GM13977 (cell line): ENCODE measurements at regions not wholly inside any gene's neighbourhood (a gene's known extent, or its start where the extent isn't known, plus 50 kb on each side); places are given as distances from the start of the nearest gene placed in this dataset.
A peak's percentile ranks its signal among the peaks of the same experiment; 100 is the strongest.
"Not testable (repeated sequence)": the region's sequence is repeated elsewhere in the genome, so short reads cannot be mapped to it uniquely, and the experiment has no call there.

Experiments
- DNase-seq: peaks from one replicate; pipeline ENCODE4 v3.0.0; 2012; ENCODE audit warnings: low spot score
- CTCF ChIP-seq: IDR thresholded peaks from 2 replicates; pipeline ENCODE4 v1.5.1; 2012; ENCODE audit warnings: mild to moderate bottlenecking, control low read depth; ENCODE audit not compliant: insufficient read depth; ENCODE audit errors: extremely low read depth, missing control alignments
- in situ Hi-C: fragments of 300-500 bp; cut with MboI; formaldehyde crosslinking; loops from one replicate; pipeline ENCODE4 v1.12.0; 2022; ENCODE audit warnings: low sequenced_read_pairs, low pct_unique_long_range_greater_than_20kb, mixed read lengths, inconsistent platforms; ENCODE audit not compliant: unreplicated experiment

GRCh38 chr2:39494784-39495251, 57.7 kb upstream of the MAP4K3 start:
- in situ Hi-C loops: no loop called here
- TF ChIP-seq CTCF: no peak
- peak; percentile 38 for DNase-seq

DNA sequence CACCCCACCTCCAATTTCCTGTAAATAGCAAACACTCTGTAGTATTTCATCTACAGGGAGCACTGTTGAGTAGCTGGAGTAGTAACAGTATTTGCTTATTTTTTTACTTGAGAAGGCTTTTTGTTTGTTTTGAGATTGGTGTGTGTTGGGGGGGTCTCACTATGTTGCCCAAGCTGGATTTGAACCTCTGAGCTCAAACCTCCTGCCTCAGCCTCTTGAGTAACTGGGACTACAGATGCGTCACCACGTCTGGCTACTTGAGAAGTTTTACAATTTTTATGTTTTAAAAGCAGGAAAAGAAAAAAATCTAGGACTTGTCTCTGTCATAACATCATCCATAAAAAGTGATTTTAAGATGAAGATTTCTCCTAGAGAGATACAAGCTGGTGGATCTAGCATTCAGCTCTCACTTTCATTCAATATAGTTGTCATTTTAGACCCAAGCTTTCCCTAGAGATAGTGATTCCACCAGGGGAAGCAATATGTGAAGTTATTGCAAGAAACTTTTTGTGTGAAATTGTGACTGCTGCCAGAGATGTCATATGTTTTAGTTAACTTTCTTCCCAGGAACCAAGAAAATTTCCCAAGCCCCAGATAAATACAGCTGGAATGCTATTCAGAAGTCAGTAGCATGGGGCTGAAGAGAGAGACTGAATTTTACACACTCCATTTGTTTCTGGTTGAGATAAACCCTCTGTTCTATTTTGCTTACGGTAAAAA, 60.2 kb upstream of the MAP4K3 start:
- in situ Hi-C loops: no loop called here
- DNase-seq: no peak
- no peak for TF ChIP-seq CTCF

DNA sequence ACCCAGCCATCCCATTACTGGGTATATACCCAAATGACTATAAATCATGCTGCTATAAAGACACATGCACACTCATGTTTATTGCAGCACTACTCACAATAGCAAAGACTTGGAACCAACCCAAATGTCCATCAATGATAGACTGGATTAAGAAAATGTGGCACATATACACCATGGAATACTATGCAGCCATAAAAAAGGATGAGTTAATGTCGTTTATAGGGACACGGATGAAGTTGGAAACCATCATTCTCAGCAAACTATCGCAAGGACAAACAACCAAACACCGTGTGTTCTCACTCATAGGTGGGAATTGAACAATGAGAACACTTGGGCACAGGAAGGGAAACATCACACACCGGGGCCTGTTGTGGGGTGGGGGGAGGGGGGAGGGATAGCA, 61.1 kb upstream of the MAP4K3 start:
- DNase-seq, in situ Hi-C loops: not testable (repeated sequence)

GRCh38 chr2:39498786-39499185, 61.7 kb upstream of the MAP4K3 start:
- in situ Hi-C loops: no loop called here
- TF ChIP-seq CTCF: no peak
- DNase-seq: no peak

GRCh38 chr2:39499336-39499735, 62.3 kb upstream of the MAP4K3 start:
- no peak for TF ChIP-seq CTCF
- no peak for DNase-seq
- in situ Hi-C loops: no loop called here

DNA sequence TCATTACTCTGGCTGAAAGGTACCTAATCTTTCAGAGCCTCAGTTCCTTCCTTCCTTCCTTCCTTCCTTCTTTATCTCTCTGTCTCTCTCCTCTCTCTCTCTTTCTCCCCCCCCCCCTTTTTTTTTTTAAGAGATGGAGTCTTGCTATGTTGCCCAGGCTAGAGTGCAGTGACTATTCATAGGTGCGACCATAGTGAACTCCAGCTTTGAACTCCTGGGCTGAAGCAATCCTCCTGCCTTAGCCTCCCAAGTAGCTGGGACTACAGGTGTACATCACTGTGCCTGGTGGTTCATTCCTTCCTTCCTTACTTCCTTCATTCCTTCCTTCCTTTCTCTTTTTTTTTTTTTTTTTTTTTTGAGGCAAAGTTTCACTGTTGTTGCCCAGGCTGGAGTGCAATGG, 64.3 kb upstream of the MAP4K3 start:
- no peak for TF ChIP-seq CTCF
- in situ Hi-C loops: no loop called here

GRCh38 chr2:39503277-39503676, 66.2 kb upstream of the MAP4K3 start:
- in situ Hi-C loops: no loop called here
- TF ChIP-seq CTCF: no peak
- no peak for DNase-seq

More for the DNA sequence above, 64.3 kb upstream of the MAP4K3 start:
- DNase-seq: no peak
